Loucy (cell line): ENCODE measurements at regions not wholly inside any gene's neighbourhood (a gene's known extent, or its start where the extent isn't known, plus 50 kb on each side); places are given as distances from the start of the nearest gene placed in this dataset.

ENCODE experiments used
- H2AFZ ChIP-seq: fragments of 200-600 bp; sonication (generic); 2 replicates; pipeline ENCODE4 v1.6.0; 2016; ENCODE audit warnings: antibody characterized with exemption, mild to moderate bottlenecking, low read length, moderate library complexity
- H3F3A ChIP-seq: fragments of 200-600 bp; 2 replicates; pipeline ENCODE4 v1.6.0; 2016; ENCODE audit warnings: antibody characterized with exemption, low read depth, mild to moderate bottlenecking
- H3K27me3 ChIP-seq: fragments of 200-600 bp; sonication (generic); 2 replicates; pipeline ENCODE4 v1.6.1; 2014; ENCODE audit warnings: low read length, mild to moderate bottlenecking; ENCODE audit not compliant: insufficient read depth, poor library complexity, severe bottlenecking
- H3K36me3 ChIP-seq: fragments of 200-600 bp; sonication (generic); 2 replicates; pipeline ENCODE4 v1.6.1; 2016; ENCODE audit warnings: low read length; ENCODE audit not compliant: insufficient read depth
- H3K4me1 ChIP-seq: fragments of 200-600 bp; sonication (generic); 2 replicates; pipeline ENCODE4 v1.5.1; 2014; ENCODE audit warnings: low read length, mild to moderate bottlenecking; ENCODE audit not compliant: insufficient read depth, poor library complexity, severe bottlenecking
- H3K4me2 ChIP-seq: fragments of 200-600 bp; sonication (generic); 2 replicates; pipeline ENCODE4 v1.6.0; 2014; ENCODE audit warnings: antibody characterized with exemption, low read length, low read depth, mild to moderate bottlenecking; ENCODE audit not compliant: poor library complexity, severe bottlenecking
- H3K4me3 ChIP-seq: fragments of 200-600 bp; sonication (generic); 2 replicates; pipeline ENCODE4 v1.5.1; 2014; ENCODE audit warnings: low read length, mild to moderate bottlenecking, mixed read lengths; ENCODE audit not compliant: poor library complexity, severe bottlenecking
- H3K79me2 ChIP-seq: fragments of 200-600 bp; sonication (generic); 2 replicates; pipeline ENCODE4 v1.6.1; 2014; ENCODE audit warnings: low read length; ENCODE audit not compliant: insufficient read depth
- H3K9ac ChIP-seq: fragments of 200-600 bp; sonication (generic); 2 replicates; pipeline ENCODE4 v1.6.0; 2014; ENCODE audit warnings: mild to moderate bottlenecking, low read depth, low read length, moderate library complexity; ENCODE audit not compliant: poor library complexity, severe bottlenecking
- H3K9me2 ChIP-seq: fragments of 200-600 bp; sonication (generic); replicated peaks from 2 replicates; pipeline ENCODE4 v1.6.1; 2016; ENCODE audit warnings: low read depth, low read length, mixed read lengths
- H3K9me3 ChIP-seq: fragments of 200-600 bp; sonication (generic); 2 replicates; pipeline ENCODE4 v1.6.1; 2014; ENCODE audit warnings: mild to moderate bottlenecking, antibody characterized with exemption, low read length, low read depth; ENCODE audit not compliant: insufficient read depth
- H4K20me1 ChIP-seq: fragments of 200-600 bp; sonication (generic); 2 replicates; pipeline ENCODE4 v1.6.0; 2014; ENCODE audit warnings: antibody characterized with exemption, low read length, mild to moderate bottlenecking; ENCODE audit not compliant: insufficient read depth, poor library complexity, severe bottlenecking
- EZH2phosphoT487 ChIP-seq: fragments of 200-600 bp; IDR thresholded peaks from 2 replicates; pipeline ENCODE4 v1.6.1; 2018; ENCODE audit warnings: antibody characterized with exemption, mild to moderate bottlenecking, moderate library complexity, borderline replicate concordance
- TF ChIP-seq, protein P1 (sequence below): fragments of 200-600 bp; sonication (generic); conservative IDR thresholded peaks from 2 replicates; pipeline ENCODE4 v1.5.1; 2014; ENCODE audit warnings: mild to moderate bottlenecking, antibody characterized with exemption, low read length

DNA sequence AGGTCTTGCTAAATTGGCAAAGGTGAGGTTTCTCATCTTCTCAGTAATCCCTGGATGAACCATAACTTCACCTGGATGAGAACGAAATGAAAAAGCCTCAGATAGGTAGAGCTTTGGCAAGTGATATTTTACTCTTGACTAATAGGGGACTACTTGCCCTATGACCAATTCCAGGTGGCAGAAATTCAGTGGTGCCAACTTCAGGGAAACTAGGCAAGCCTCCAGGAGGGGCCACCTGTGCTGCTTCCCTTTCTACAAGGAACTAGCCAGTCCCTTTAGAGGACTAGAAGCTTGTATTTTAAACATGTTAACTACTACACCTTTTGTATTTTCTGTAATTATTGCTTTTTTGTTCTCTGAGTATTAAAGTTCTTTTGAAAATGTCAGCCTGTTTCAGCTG lies 169.0 kb upstream of the GRIA1 start:
- Histone ChIP-seq H2AFZ (no peak overlapping the region), H3K27me3 (no peaks in the 10 kb centered on the region), H3K9me3 (no peaks in the 10 kb centered on the region), H3K9me2 (no peaks in the 10 kb centered on the region), H3K9ac (no peak overlapping the region), H3K36me3 (no peaks in the 10 kb centered on the region), H3F3A (no peaks in the 10 kb centered on the region), H3K79me2 (no peaks in the 10 kb centered on the region), H3K4me2 (no peak overlapping the region), H3K4me3 (no peak overlapping the region), H4K20me1 (no peaks in the 10 kb centered on the region), H3K4me1 (no peaks in the 10 kb centered on the region)
- TF ChIP-seq, protein P1, sequence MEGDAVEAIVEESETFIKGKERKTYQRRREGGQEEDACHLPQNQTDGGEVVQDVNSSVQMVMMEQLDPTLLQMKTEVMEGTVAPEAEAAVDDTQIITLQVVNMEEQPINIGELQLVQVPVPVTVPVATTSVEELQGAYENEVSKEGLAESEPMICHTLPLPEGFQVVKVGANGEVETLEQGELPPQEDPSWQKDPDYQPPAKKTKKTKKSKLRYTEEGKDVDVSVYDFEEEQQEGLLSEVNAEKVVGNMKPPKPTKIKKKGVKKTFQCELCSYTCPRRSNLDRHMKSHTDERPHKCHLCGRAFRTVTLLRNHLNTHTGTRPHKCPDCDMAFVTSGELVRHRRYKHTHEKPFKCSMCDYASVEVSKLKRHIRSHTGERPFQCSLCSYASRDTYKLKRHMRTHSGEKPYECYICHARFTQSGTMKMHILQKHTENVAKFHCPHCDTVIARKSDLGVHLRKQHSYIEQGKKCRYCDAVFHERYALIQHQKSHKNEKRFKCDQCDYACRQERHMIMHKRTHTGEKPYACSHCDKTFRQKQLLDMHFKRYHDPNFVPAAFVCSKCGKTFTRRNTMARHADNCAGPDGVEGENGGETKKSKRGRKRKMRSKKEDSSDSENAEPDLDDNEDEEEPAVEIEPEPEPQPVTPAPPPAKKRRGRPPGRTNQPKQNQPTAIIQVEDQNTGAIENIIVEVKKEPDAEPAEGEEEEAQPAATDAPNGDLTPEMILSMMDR = no peak

DNA sequence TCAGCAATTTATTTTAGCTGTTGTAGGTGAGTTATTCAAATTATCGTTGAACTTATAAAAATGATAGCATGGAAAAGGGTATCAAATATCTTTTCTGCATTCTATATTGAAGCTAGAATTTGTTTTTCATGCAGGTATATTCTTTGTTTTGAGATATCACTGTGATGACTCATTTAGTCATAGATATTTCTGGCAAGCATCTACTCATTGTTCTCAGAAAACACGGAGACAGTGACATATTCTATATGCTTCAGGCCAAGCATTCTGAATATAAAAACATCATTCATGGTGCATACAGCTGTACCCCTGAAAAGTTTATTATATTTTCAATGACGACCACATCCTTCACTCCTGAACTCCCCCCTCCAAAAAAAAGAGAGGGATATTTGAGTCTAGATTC lies 150.3 kb upstream of the GRIA1 start:
- Histone ChIP-seq H3K9me2 (no peaks in the 10 kb centered on the region), H2AFZ (no peak overlapping the region), H3K36me3 (no peaks in the 10 kb centered on the region), H3K79me2 (no peaks in the 10 kb centered on the region), H3K9ac (no peak overlapping the region), H3K4me2 (no peak overlapping the region), H4K20me1 (no peaks in the 10 kb centered on the region), H3K9me3 (no peaks in the 10 kb centered on the region), H3K4me1 (no peaks in the 10 kb centered on the region), H3K27me3 (no peaks in the 10 kb centered on the region), H3K4me3 (no peak overlapping the region), H3F3A (no peaks in the 10 kb centered on the region)
- TF ChIP-seq EZH2phosphoT487 = no peak
- TF ChIP-seq, protein P1 = no peak

DNA sequence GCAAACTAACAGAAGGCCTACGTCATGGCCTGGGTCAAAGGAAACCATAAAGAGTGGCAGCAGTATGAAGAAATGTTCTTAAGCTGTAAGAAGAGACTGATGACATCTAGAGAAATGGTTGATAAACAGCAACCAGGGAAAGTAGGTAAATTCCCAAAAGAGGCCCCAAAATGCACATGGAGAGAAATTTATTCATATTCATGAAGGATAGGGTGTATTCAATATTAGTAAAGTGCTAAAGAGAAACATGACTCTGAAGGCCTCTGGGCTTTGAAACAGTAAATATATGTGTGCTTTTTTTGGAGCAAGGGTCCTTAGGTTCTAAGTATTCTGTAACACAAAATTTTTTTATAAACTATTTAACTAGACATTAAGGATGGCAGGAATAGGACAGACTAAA lies 149.7 kb upstream of the GRIA1 start:
- no peaks in the 10 kb centered on the region for H3K27me3 ChIP-seq
- H2AFZ ChIP-seq = no peak overlapping the region
- TF ChIP-seq EZH2phosphoT487 = no peak
- TF ChIP-seq, protein P1 = no peak
- no peaks in the 10 kb centered on the region for H4K20me1 ChIP-seq
- no peaks in the 10 kb centered on the region for H3K9me3 ChIP-seq
- no peaks in the 10 kb centered on the region for H3K79me2 ChIP-seq
- H3K4me3 ChIP-seq = no peak overlapping the region
- H3K4me2 ChIP-seq = no peak overlapping the region
- H3K9ac ChIP-seq = no peak overlapping the region
- no peaks in the 10 kb centered on the region for H3K9me2 ChIP-seq
- H3F3A ChIP-seq = no peaks in the 10 kb centered on the region
- no peaks in the 10 kb centered on the region for H3K4me1 ChIP-seq
- no peaks in the 10 kb centered on the region for H3K36me3 ChIP-seq
